ENCODE measurements at regions not wholly inside any gene's neighbourhood (a gene's known extent, or its start where the extent isn't known, plus 50 kb on each side); places are given as distances from the start of the nearest gene placed in this dataset.

- no peak for TF ChIP-seq CTCF (IDR thresholded peaks at IDR 0.05)
- TF ChIP-seq POLR2A (IDR thresholded peaks at IDR 0.05), result no peak
Observed at GRCh38 chr1:238099871-238100270, 209.1 kb upstream of the ZP4 start.

Measured in upper lobe of left lung (tissue), 4 donors.